Adipocyte (in vitro differentiated cells): ENCODE measurements at regions not wholly inside any gene's neighbourhood (a gene's known extent, or its start where the extent isn't known, plus 50 kb on each side); places are given as distances from the start of the nearest gene placed in this dataset.
A peak's percentile ranks its signal among the peaks of the same experiment; 100 is the strongest.

Experiments used
- DNase-seq: peaks from one replicate; pipeline ENCODE4 v3.0.0-alpha.2; 2015; ENCODE audit warnings: low read depth
- H3K27me3 ChIP-seq: replicated peaks from 2 replicates; pipeline ENCODE4 v1.7.0; 2013; ENCODE audit warnings: mild to moderate bottlenecking, low read length, moderate library complexity; ENCODE audit not compliant: control insufficient read depth, insufficient read depth
- H3K36me3 ChIP-seq: 2 replicates; pipeline ENCODE4 v1.7.0; 2013; ENCODE audit warnings: low read length, mild to moderate bottlenecking, moderate library complexity; ENCODE audit not compliant: control insufficient read depth, insufficient read depth, severe bottlenecking
- H3K4me1 ChIP-seq: 2 replicates; pipeline ENCODE4 v1.7.0; 2013; ENCODE audit warnings: mild to moderate bottlenecking, low read length, moderate library complexity; ENCODE audit not compliant: control insufficient read depth, insufficient read depth
- H3K4me3 ChIP-seq: 2 replicates; pipeline ENCODE4 v1.7.0; 2013; ENCODE audit warnings: mild to moderate bottlenecking, low read length, moderate library complexity
- H3K9ac ChIP-seq: 2 replicates; pipeline ENCODE4 v1.7.0; 2013; ENCODE audit warnings: mild to moderate bottlenecking, low read length, moderate library complexity
- H3K9me3 ChIP-seq: 2 replicates; pipeline ENCODE4 v1.7.0; 2013; ENCODE audit warnings: mild to moderate bottlenecking, low read length, moderate library complexity; ENCODE audit not compliant: control insufficient read depth

GRCh38 chrX:121135488-121136207, 88.2 kb downstream of the GLUD2 start:
- no peak overlapping the region for H3K4me3 ChIP-seq
- DNase-seq, result no peak
- H3K4me1 ChIP-seq, result no peaks in the 10 kb centered on the region
- H3K27me3 ChIP-seq, result no peaks in the 10 kb centered on the region
- H3K9ac ChIP-seq, result no peak overlapping the region
- no peaks in the 10 kb centered on the region for H3K36me3 ChIP-seq
- no peaks in the 10 kb centered on the region for H3K9me3 ChIP-seq

- peak; percentile 31 for DNase-seq
- Histone ChIP-seq H3K4me1 (no peaks in the 10 kb centered on the region), H3K4me3 (no peak overlapping the region), H3K36me3 (no peaks in the 10 kb centered on the region), H3K27me3 (no peaks in the 10 kb centered on the region), H3K9me3 (no peaks in the 10 kb centered on the region), H3K9ac (no peak overlapping the region)
Observed at GRCh38 chrX:121146059-121146628, 98.7 kb downstream of the GLUD2 start.

GRCh38 chrX:121150217-121150616, 102.8 kb downstream of the GLUD2 start:
- DNase-seq, result no peak
- Histone ChIP-seq H3K27me3 (no peaks in the 10 kb centered on the region), H3K36me3 (no peaks in the 10 kb centered on the region), H3K9me3 (peaks cover 9% of the 10 kb centered on the region), H3K4me1 (no peaks in the 10 kb centered on the region), H3K4me3 (no peak overlapping the region), H3K9ac (no peak overlapping the region)

GRCh38 chrX:121151293-121151692, 103.9 kb downstream of the GLUD2 start:
- H3K27me3 ChIP-seq, result no peaks in the 10 kb centered on the region
- no peak overlapping the region for H3K4me3 ChIP-seq
- DNase-seq, result no peak
- no peaks in the 10 kb centered on the region for H3K4me1 ChIP-seq
- H3K36me3 ChIP-seq, result no peaks in the 10 kb centered on the region
- peaks cover 9% of the 10 kb centered on the region for H3K9me3 ChIP-seq
- H3K9ac ChIP-seq, result no peak overlapping the region

GRCh38 chrX:121154858-121155404, 107.5 kb downstream of the GLUD2 start:
- H3K27me3 ChIP-seq, result no peaks in the 10 kb centered on the region
- H3K4me3 ChIP-seq, result no peak overlapping the region
- H3K9ac ChIP-seq, result no peak overlapping the region
- DNase-seq, result no peak
- H3K4me1 ChIP-seq, result no peaks in the 10 kb centered on the region
- H3K36me3 ChIP-seq, result no peaks in the 10 kb centered on the region
- peaks cover 9% of the 10 kb centered on the region for H3K9me3 ChIP-seq

GRCh38 chrX:121160987-121161386, 113.6 kb downstream of the GLUD2 start:
- Histone ChIP-seq H3K9me3 (no peaks in the 10 kb centered on the region), H3K4me3 (no peak overlapping the region), H3K4me1 (no peaks in the 10 kb centered on the region), H3K36me3 (no peaks in the 10 kb centered on the region), H3K9ac (no peak overlapping the region), H3K27me3 (no peaks in the 10 kb centered on the region)
- DNase-seq, result peak; percentile 3

- Histone ChIP-seq H3K4me3 (no peak overlapping the region), H3K9ac (no peak overlapping the region), H3K9me3 (no peaks in the 10 kb centered on the region), H3K36me3 (no peaks in the 10 kb centered on the region), H3K4me1 (no peaks in the 10 kb centered on the region), H3K27me3 (no peaks in the 10 kb centered on the region)
- DNase-seq, result no peak
Observed at GRCh38 chrX:121161501-121161933, 114.1 kb downstream of the GLUD2 start.

GRCh38 chrX:121163443-121163842, 116.0 kb downstream of the GLUD2 start:
- no peak for DNase-seq
- Histone ChIP-seq H3K9me3 (no peaks in the 10 kb centered on the region), H3K36me3 (no peaks in the 10 kb centered on the region), H3K27me3 (no peaks in the 10 kb centered on the region), H3K9ac (no peak overlapping the region), H3K4me1 (no peaks in the 10 kb centered on the region), H3K4me3 (no peak overlapping the region)

- no peak overlapping the region for H3K9ac ChIP-seq
- H3K4me3 ChIP-seq, result no peak overlapping the region
- H3K27me3 ChIP-seq, result no peaks in the 10 kb centered on the region
- no peak for DNase-seq
- no peaks in the 10 kb centered on the region for H3K4me1 ChIP-seq
- no peaks in the 10 kb centered on the region for H3K36me3 ChIP-seq
- H3K9me3 ChIP-seq, result no peaks in the 10 kb centered on the region
Observed at GRCh38 chrX:121165930-121166359, 118.5 kb downstream of the GLUD2 start.

GRCh38 chrX:121169099-121170035, 122.0 kb downstream of the GLUD2 start:
- Histone ChIP-seq H3K27me3 (no peaks in the 10 kb centered on the region), H3K9me3 (no peaks in the 10 kb centered on the region), H3K4me1 (no peaks in the 10 kb centered on the region), H3K9ac (no peak overlapping the region), H3K36me3 (no peaks in the 10 kb centered on the region), H3K4me3 (no peak overlapping the region)
- DNase-seq, result no peak

- no peaks in the 10 kb centered on the region for H3K4me1 ChIP-seq
- DNase-seq, result no peak
- no peak overlapping the region for H3K9ac ChIP-seq
- no peak overlapping the region for H3K4me3 ChIP-seq
- H3K27me3 ChIP-seq, result no peaks in the 10 kb centered on the region
- H3K36me3 ChIP-seq, result no peaks in the 10 kb centered on the region
- peaks cover 6% of the 10 kb centered on the region for H3K9me3 ChIP-seq
Observed at GRCh38 chrX:121172703-121173102, 125.3 kb downstream of the GLUD2 start.
